ENCODE measurements at regions not wholly inside any gene's neighbourhood (a gene's known extent, or its start where the extent isn't known, plus 50 kb on each side); places are given as distances from the start of the nearest gene placed in this dataset.

GRCh38 chr5:135160036-135160675 is 126.1 kb upstream of the PITX1 start:
- no peak for TF ChIP-seq EGR1 (IDR thresholded peaks at IDR 0.05; ENCODE audit: low read depth in 2 of 2)
- TF ChIP-seq CTCF (IDR thresholded peaks at IDR 0.05; ENCODE audit: low read depth, low read length, missing input control) = no peak
- no peak for TF ChIP-seq TAF1 (conservative IDR thresholded peaks at IDR 0.05)
- TF ChIP-seq, protein P1, sequence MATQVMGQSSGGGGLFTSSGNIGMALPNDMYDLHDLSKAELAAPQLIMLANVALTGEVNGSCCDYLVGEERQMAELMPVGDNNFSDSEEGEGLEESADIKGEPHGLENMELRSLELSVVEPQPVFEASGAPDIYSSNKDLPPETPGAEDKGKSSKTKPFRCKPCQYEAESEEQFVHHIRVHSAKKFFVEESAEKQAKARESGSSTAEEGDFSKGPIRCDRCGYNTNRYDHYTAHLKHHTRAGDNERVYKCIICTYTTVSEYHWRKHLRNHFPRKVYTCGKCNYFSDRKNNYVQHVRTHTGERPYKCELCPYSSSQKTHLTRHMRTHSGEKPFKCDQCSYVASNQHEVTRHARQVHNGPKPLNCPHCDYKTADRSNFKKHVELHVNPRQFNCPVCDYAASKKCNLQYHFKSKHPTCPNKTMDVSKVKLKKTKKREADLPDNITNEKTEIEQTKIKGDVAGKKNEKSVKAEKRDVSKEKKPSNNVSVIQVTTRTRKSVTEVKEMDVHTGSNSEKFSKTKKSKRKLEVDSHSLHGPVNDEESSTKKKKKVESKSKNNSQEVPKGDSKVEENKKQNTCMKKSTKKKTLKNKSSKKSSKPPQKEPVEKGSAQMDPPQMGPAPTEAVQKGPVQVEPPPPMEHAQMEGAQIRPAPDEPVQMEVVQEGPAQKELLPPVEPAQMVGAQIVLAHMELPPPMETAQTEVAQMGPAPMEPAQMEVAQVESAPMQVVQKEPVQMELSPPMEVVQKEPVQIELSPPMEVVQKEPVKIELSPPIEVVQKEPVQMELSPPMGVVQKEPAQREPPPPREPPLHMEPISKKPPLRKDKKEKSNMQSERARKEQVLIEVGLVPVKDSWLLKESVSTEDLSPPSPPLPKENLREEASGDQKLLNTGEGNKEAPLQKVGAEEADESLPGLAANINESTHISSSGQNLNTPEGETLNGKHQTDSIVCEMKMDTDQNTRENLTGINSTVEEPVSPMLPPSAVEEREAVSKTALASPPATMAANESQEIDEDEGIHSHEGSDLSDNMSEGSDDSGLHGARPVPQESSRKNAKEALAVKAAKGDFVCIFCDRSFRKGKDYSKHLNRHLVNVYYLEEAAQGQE (IDR thresholded peaks at IDR 0.05) = no peak
- no peak for TF ChIP-seq RAD21 (IDR thresholded peaks at IDR 0.05)
- TF ChIP-seq GABPA (IDR thresholded peaks at IDR 0.05 in 1 of 2, conservative IDR thresholded peaks at IDR 0.05 in 1 of 2) = no peak
- no peak for TF ChIP-seq FOXA1 (IDR thresholded peaks at IDR 0.05)
- no peak for TF ChIP-seq ZBTB33 (IDR thresholded peaks at IDR 0.05)
- TF ChIP-seq JUND (IDR thresholded peaks at IDR 0.05) = no peak
- TF ChIP-seq YY1 (IDR thresholded peaks at IDR 0.05) = no peak
- TF ChIP-seq, protein P2, sequence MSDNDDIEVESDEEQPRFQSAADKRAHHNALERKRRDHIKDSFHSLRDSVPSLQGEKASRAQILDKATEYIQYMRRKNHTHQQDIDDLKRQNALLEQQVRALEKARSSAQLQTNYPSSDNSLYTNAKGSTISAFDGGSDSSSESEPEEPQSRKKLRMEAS (IDR thresholded peaks at IDR 0.05) = no peak
- no peak for TF ChIP-seq SP1 (IDR thresholded peaks at IDR 0.05)
- TF ChIP-seq RXRA (IDR thresholded peaks at IDR 0.05) = no peak
- TF ChIP-seq FOXA2 (IDR thresholded peaks at IDR 0.05) = no peak

Measured in liver (tissue), 3 donors.